Mammary epithelial cell (primary cell): ENCODE measurements at regions not wholly inside any gene's neighbourhood (a gene's known extent, or its start where the extent isn't known, plus 50 kb on each side); places are given as distances from the start of the nearest gene placed in this dataset.

Source experiments
- CTCF ChIP-seq, 2 donors: IDR thresholded peaks in 1 of 2; conservative IDR thresholded peaks in 1 of 2; 2 replicates each; pipeline ENCODE4 v1.5.1; 2011 to 2012; ENCODE audit warnings: inconsistent platforms in 2 of 2, low read length in 2 of 2, mild to moderate bottlenecking in 2 of 2, control low read depth in 1 of 2, low read depth in 1 of 2; ENCODE audit not compliant: insufficient read depth in 1 of 2; ENCODE audit errors: extremely low read depth in 1 of 2
- EZH2 ChIP-seq: IDR thresholded peaks from 2 replicates; pipeline ENCODE4 v1.6.1; 2012; ENCODE audit warnings: low read length, inconsistent platforms, borderline replicate concordance

- TF ChIP-seq CTCF (conservative IDR thresholded peaks at IDR 0.05 in 1 of 2, IDR thresholded peaks at IDR 0.05 in 1 of 2; ENCODE audit: extremely low read depth in 1 of 2, insufficient read depth in 1 of 2, low read depth in 1 of 2, low read length in 2 of 2) = no peak
- no peak for TF ChIP-seq EZH2
Measured at GRCh38 chr4:20639346-20639745, 60.9 kb upstream of the PACRGL start.
